ENCODE measurements at regions not wholly inside any gene's neighbourhood (a gene's known extent, or its start where the extent isn't known, plus 50 kb on each side); places are given as distances from the start of the nearest gene placed in this dataset.

- TF ChIP-seq, protein P1, sequence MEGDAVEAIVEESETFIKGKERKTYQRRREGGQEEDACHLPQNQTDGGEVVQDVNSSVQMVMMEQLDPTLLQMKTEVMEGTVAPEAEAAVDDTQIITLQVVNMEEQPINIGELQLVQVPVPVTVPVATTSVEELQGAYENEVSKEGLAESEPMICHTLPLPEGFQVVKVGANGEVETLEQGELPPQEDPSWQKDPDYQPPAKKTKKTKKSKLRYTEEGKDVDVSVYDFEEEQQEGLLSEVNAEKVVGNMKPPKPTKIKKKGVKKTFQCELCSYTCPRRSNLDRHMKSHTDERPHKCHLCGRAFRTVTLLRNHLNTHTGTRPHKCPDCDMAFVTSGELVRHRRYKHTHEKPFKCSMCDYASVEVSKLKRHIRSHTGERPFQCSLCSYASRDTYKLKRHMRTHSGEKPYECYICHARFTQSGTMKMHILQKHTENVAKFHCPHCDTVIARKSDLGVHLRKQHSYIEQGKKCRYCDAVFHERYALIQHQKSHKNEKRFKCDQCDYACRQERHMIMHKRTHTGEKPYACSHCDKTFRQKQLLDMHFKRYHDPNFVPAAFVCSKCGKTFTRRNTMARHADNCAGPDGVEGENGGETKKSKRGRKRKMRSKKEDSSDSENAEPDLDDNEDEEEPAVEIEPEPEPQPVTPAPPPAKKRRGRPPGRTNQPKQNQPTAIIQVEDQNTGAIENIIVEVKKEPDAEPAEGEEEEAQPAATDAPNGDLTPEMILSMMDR (IDR thresholded peaks at IDR 0.05), result no peak
- TF ChIP-seq ZFX (IDR thresholded peaks at IDR 0.05; ENCODE audit: borderline replicate concordance), result no peak
Observed at GRCh38 chr5:167939686-167940085, 351.8 kb upstream of the WWC1 start.
